22Rv1 (cell line): ENCODE measurements at regions not wholly inside any gene's neighbourhood (a gene's known extent, or its start where the extent isn't known, plus 50 kb on each side); places are given as distances from the start of the nearest gene placed in this dataset.

ENCODE experiments used
- ZFX ChIP-seq: fragments of 450-650 bp; IDR thresholded peaks from 2 replicates; pipeline ENCODE4 v1.6.1; 2017; ENCODE audit warnings: antibody characterized with exemption, borderline replicate concordance
- TF ChIP-seq, protein P1 (sequence below): fragments of 450-650 bp; IDR thresholded peaks from 2 replicates; pipeline ENCODE4 v1.5.1; 2017; ENCODE audit warnings: mild to moderate bottlenecking

DNA sequence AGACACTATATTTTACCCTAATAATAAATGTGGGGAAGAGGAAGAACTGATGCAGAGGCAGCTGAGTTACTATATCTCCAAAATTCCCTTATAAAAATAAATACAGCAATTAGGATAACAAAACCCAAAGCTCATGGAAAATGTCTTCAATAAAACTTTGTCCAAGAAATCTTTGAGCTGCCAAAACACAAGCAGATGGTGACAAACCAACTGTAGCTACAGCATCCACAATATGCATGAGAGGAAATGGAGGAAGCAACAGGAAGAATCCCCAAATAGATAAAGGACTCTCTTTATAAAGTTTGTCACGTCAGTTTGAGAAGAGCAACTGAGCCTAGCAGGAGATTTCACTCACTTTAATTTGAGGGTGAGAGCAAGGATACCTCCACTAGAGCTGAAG is 638.2 kb downstream of the IGSF11 start:
- TF ChIP-seq, protein P1, sequence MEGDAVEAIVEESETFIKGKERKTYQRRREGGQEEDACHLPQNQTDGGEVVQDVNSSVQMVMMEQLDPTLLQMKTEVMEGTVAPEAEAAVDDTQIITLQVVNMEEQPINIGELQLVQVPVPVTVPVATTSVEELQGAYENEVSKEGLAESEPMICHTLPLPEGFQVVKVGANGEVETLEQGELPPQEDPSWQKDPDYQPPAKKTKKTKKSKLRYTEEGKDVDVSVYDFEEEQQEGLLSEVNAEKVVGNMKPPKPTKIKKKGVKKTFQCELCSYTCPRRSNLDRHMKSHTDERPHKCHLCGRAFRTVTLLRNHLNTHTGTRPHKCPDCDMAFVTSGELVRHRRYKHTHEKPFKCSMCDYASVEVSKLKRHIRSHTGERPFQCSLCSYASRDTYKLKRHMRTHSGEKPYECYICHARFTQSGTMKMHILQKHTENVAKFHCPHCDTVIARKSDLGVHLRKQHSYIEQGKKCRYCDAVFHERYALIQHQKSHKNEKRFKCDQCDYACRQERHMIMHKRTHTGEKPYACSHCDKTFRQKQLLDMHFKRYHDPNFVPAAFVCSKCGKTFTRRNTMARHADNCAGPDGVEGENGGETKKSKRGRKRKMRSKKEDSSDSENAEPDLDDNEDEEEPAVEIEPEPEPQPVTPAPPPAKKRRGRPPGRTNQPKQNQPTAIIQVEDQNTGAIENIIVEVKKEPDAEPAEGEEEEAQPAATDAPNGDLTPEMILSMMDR = no peak
- TF ChIP-seq ZFX = no peak
